Fibroblast of villous mesenchyme (primary cell): ENCODE measurements at regions not wholly inside any gene's neighbourhood (a gene's known extent, or its start where the extent isn't known, plus 50 kb on each side); places are given as distances from the start of the nearest gene placed in this dataset.

Experiments
- DNase-seq: peaks from one replicate; pipeline ENCODE4 v3.0.0-alpha.2; 2010; ENCODE audit warnings: low read depth
- H3K4me3 ChIP-seq: 2 replicates; pipeline ENCODE4 v1.5.1; 2011; ENCODE audit warnings: low read depth, mild to moderate bottlenecking, low read length
- CTCF ChIP-seq: IDR thresholded peaks from 2 replicates; pipeline ENCODE4 v1.5.1; 2012; ENCODE audit warnings: low read depth, mild to moderate bottlenecking, low read length; ENCODE audit not compliant: insufficient read depth

- no peak overlapping the region for H3K4me3 ChIP-seq
- TF ChIP-seq CTCF = no peak
- DNase-seq = no peak
Observed at GRCh38 chr15:95304947-95305400, 1025.5 kb upstream of the NR2F2 start.

GRCh38 chr15:95307115-95307514 is 1023.4 kb upstream of the NR2F2 start:
- H3K4me3 ChIP-seq = no peak overlapping the region
- no peak for TF ChIP-seq CTCF
- no peak for DNase-seq

- no peak overlapping the region for H3K4me3 ChIP-seq
- no peak for DNase-seq
- TF ChIP-seq CTCF = no peak
Observed at GRCh38 chr15:95319242-95319641, 1011.3 kb upstream of the NR2F2 start.

- no peak overlapping the region for H3K4me3 ChIP-seq
- DNase-seq = no peak
- TF ChIP-seq CTCF = no peak
Observed at GRCh38 chr15:95323796-95324195, 1006.7 kb upstream of the NR2F2 start.

- DNase-seq = no peak
- no peak overlapping the region for H3K4me3 ChIP-seq
- TF ChIP-seq CTCF = no peak
Observed at GRCh38 chr15:95324656-95325055, 1005.8 kb upstream of the NR2F2 start.

- DNase-seq = peak; percentile 86
- no peak overlapping the region for H3K4me3 ChIP-seq
- TF ChIP-seq CTCF = no peak
Observed at GRCh38 chr15:95325763-95326404, 1004.6 kb upstream of the NR2F2 start.
